PFSK-1 (cell line): ENCODE measurements at regions not wholly inside any gene's neighbourhood (a gene's known extent, or its start where the extent isn't known, plus 50 kb on each side); places are given as distances from the start of the nearest gene placed in this dataset.

Experiments
- FOXP2 ChIP-seq: optimal IDR thresholded peaks from 2 replicates; pipeline ENCODE3; 2011; ENCODE audit warnings: borderline replicate concordance, control low read depth, inconsistent platforms; ENCODE audit not compliant: insufficient read depth; ENCODE audit errors: extremely low read length, extremely low read depth
- POLR2AphosphoS5 ChIP-seq: IDR thresholded peaks from 2 replicates; pipeline ENCODE4 v1.6.1; 2012; ENCODE audit warnings: low read depth, mild to moderate bottlenecking, control low read depth, low read length, moderate library complexity
- SIN3A ChIP-seq: IDR thresholded peaks from 2 replicates; pipeline ENCODE4 v1.6.1; 2012; ENCODE audit warnings: mild to moderate bottlenecking, low read length, moderate library complexity, borderline replicate concordance; ENCODE audit not compliant: insufficient read depth
- TAF1 ChIP-seq: IDR thresholded peaks from 2 replicates; pipeline ENCODE4 v1.6.1; 2012; ENCODE audit warnings: low read length, control low read depth, borderline replicate concordance; ENCODE audit not compliant: insufficient read depth
- TF ChIP-seq, protein P1 (sequence below), 2 experiments: IDR thresholded peaks; 2 replicates each; pipeline versions ENCODE4 v1.6.1 to v1.8.0; 2011 to 2012; ENCODE audit warnings: low read depth in 2 of 2, low read length in 2 of 2, control low read depth in 1 of 2, inconsistent platforms in 1 of 2, mild to moderate bottlenecking in 1 of 2, moderate library complexity in 1 of 2; ENCODE audit not compliant: insufficient read depth in 1 of 2

DNA sequence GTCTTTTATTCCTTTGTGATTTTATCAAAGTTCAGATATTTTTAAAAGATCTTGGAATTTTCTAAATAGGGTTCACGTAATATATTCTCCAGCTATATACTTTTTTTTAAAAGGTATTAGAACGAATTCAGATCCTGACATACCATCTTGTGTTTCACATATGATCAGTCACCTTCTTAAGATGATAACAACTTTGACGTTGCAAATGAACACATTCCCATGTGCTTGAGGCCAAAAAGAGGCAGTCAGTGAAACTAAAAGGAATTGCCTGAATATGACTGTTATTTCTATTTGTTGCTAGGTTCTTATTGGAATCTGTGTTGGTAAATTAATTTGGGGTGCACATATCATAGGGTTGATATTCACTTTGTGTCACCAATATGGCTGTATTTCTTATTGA, 310.1 kb downstream of the MDFIC start:
- TF ChIP-seq SIN3A (no peak), POLR2AphosphoS5 (no peak)
- TF ChIP-seq, protein P1, sequence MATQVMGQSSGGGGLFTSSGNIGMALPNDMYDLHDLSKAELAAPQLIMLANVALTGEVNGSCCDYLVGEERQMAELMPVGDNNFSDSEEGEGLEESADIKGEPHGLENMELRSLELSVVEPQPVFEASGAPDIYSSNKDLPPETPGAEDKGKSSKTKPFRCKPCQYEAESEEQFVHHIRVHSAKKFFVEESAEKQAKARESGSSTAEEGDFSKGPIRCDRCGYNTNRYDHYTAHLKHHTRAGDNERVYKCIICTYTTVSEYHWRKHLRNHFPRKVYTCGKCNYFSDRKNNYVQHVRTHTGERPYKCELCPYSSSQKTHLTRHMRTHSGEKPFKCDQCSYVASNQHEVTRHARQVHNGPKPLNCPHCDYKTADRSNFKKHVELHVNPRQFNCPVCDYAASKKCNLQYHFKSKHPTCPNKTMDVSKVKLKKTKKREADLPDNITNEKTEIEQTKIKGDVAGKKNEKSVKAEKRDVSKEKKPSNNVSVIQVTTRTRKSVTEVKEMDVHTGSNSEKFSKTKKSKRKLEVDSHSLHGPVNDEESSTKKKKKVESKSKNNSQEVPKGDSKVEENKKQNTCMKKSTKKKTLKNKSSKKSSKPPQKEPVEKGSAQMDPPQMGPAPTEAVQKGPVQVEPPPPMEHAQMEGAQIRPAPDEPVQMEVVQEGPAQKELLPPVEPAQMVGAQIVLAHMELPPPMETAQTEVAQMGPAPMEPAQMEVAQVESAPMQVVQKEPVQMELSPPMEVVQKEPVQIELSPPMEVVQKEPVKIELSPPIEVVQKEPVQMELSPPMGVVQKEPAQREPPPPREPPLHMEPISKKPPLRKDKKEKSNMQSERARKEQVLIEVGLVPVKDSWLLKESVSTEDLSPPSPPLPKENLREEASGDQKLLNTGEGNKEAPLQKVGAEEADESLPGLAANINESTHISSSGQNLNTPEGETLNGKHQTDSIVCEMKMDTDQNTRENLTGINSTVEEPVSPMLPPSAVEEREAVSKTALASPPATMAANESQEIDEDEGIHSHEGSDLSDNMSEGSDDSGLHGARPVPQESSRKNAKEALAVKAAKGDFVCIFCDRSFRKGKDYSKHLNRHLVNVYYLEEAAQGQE (IDR thresholded peaks at IDR 0.05; ENCODE audit: insufficient read depth in 1 of 2, low read depth in 2 of 2, low read length in 2 of 2): no peak

DNA sequence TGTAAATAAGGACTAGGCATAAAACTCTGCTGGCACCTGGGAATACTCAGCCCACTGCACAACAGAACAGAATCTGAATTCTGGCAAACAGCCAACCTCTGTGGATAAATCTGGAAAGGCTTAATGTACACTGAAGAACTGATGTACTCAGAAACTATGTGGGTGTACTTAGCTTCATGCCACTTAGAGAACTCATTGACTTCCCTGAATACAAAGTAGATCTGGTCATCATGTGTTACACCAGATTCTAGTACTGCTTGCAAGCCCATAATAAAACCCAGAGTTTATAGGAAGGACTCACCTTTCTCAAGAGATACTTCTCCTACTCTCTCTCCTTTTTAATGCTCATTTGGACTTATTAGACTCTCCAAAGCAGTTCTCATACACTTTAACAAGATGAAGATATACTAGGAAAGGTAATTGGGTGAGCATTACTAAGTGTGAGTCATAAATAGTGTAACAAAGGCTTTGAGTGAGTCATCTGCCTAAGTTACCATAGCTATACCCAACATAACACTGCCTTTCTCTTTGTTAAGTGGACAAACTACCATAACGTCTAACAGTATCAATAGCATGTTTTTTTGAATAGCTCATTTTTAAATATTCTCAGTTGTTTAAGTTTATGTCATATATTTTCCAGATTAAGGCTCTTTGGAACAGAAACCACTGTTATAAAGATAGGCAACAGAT, 309.1 kb downstream of the MDFIC start:
- TF ChIP-seq, protein P1 (IDR thresholded peaks at IDR 0.05; ENCODE audit: insufficient read depth in 1 of 2, low read depth in 2 of 2, low read length in 2 of 2): no peak
- TF ChIP-seq SIN3A (no peak), FOXP2 (no peak), POLR2AphosphoS5 (no peak), TAF1 (no peak)

DNA sequence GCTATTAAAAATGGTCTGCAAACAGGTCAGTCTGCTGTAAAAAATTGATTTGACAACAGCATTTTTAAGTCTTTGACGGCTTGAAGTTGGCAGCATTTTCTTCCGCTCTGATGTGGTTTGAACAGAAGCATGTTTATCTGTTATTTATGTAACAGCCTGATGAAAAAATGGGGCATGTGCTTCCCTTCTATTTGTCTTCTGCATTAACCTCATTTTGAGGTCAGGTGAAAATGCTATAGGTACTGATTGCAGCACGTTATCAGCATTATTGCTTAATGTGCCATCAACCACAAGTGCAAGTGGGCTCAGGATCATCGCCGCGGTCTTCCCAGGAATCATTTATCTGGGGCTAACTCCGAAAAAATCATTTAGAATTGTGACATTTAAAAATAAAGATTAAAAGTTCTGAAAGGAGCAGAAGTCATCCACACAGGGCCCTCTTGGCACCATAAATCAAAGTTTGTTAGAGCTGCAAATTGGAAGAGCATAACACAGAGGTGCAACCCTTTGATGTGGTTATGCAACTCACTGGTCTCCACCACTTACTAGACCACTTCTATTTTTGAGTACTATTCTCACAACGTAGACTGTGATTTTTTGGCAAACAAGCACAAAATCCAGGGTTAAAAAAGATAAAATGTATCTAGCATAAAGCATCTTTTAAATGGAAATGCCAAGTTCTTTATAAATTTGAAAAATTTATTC, 307.7 kb downstream of the MDFIC start:
- TF ChIP-seq, protein P1 (IDR thresholded peaks at IDR 0.05; ENCODE audit: insufficient read depth in 1 of 2, low read depth in 2 of 2, low read length in 2 of 2): no peak
- TF ChIP-seq POLR2AphosphoS5: no peak
- TF ChIP-seq FOXP2: no peak
- TF ChIP-seq SIN3A: no peak
- no peak for TF ChIP-seq TAF1

DNA sequence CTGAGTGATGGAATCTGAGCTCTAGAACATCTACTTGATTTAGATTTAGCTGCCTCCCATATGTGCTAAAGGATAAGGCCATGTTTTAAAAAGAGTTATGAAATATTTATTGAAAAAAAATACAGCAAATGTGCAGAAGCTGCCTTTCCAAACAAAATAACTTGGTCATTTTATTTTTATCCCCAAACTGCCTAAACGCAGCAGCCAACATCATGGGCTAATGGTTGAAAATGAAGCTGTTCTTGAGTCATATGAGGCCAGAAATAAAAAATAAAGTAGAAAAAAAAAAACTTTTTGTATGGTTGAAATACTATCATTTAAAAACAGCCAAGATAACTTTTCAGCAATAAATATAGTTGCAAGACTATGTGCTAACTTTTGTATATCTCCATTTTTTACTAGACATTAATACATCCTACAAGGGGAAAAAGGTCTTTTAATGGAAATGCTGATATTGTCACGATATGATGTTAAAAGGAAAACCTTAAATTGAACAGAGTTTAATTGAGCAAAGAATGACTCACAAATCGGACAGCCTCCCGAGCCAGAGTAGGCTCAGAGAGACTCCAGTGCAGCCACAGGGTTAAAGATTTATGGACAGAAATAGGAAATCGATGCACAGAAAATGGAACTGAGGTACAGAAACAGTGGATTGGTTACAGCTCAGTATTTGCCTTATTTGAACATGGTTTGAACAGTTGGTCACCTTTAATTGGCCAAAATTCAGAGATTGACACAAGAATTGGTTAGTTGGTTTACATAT, 305.8 kb downstream of the MDFIC start:
- TF ChIP-seq TAF1: no peak
- no peak for TF ChIP-seq POLR2AphosphoS5
- no peak for TF ChIP-seq FOXP2
- TF ChIP-seq SIN3A: no peak
- TF ChIP-seq, protein P1 (IDR thresholded peaks at IDR 0.05; ENCODE audit: insufficient read depth in 1 of 2, low read depth in 2 of 2, low read length in 2 of 2): no peak
